ENCODE measurements at regions not wholly inside any gene's neighbourhood (a gene's known extent, or its start where the extent isn't known, plus 50 kb on each side); places are given as distances from the start of the nearest gene placed in this dataset.

- no peak for DNase-seq (ENCODE audit: low read depth in 4 of 4, low spot score in 1 of 4)
These were observed 290.2 kb upstream of the GHITM start for GRCh38 chr10:83849150-83849549.

GRCh38 chr10:83852146-83852545, 287.2 kb upstream of the GHITM start:
- DNase-seq (ENCODE audit: low read depth in 4 of 4, low spot score in 1 of 4): no peak

GRCh38 chr10:83862723-83863122, 276.6 kb upstream of the GHITM start:
- DNase-seq (ENCODE audit: low read depth in 4 of 4, low spot score in 1 of 4): no peak

- no peak for DNase-seq (ENCODE audit: low read depth in 4 of 4, low spot score in 1 of 4)
These were observed 275.9 kb upstream of the GHITM start for GRCh38 chr10:83863283-83863966.

- no peak for DNase-seq (ENCODE audit: low read depth in 4 of 4, low spot score in 1 of 4)
These were observed 269.4 kb upstream of the GHITM start for GRCh38 chr10:83869898-83870297.

- DNase-seq (ENCODE audit: low read depth in 4 of 4, low spot score in 1 of 4): peak; percentile 3 to 35 (median 28)
These were observed 267.9 kb upstream of the GHITM start for GRCh38 chr10:83871187-83872081.

- DNase-seq (ENCODE audit: low read depth in 4 of 4, low spot score in 1 of 4): no peak
These were observed 259.0 kb upstream of the GHITM start for GRCh38 chr10:83880252-83880791.

- no peak for DNase-seq (ENCODE audit: low read depth in 4 of 4, low spot score in 1 of 4)
These were observed 257.6 kb upstream of the GHITM start for GRCh38 chr10:83881661-83882060.

- no peak for DNase-seq (ENCODE audit: low read depth in 4 of 4, low spot score in 1 of 4)
These were observed 252.4 kb upstream of the GHITM start for GRCh38 chr10:83886871-83887270.

GRCh38 chr10:83892737-83893136, 246.6 kb upstream of the GHITM start:
- no peak for DNase-seq (ENCODE audit: low read depth in 4 of 4, low spot score in 1 of 4)

- DNase-seq (ENCODE audit: low read depth in 4 of 4, low spot score in 1 of 4): no peak
These were observed 243.1 kb upstream of the GHITM start for GRCh38 chr10:83896219-83896618.

GRCh38 chr10:83897626-83898025, 241.7 kb upstream of the GHITM start:
- DNase-seq (ENCODE audit: low read depth in 4 of 4, low spot score in 1 of 4): no peak

GRCh38 chr10:83908506-83908905, 230.8 kb upstream of the GHITM start:
- DNase-seq (ENCODE audit: low read depth in 4 of 4, low spot score in 1 of 4): no peak

GRCh38 chr10:83909001-83909400, 230.3 kb upstream of the GHITM start:
- DNase-seq (ENCODE audit: low read depth in 4 of 4, low spot score in 1 of 4): no peak

GRCh38 chr10:83915801-83916200, 223.5 kb upstream of the GHITM start:
- DNase-seq (ENCODE audit: low read depth in 4 of 4, low spot score in 1 of 4): no peak

- DNase-seq (ENCODE audit: low read depth in 4 of 4, low spot score in 1 of 4): no peak
These were observed 221.5 kb upstream of the GHITM start for GRCh38 chr10:83917537-83918506.

GRCh38 chr10:83919187-83919586, 220.1 kb upstream of the GHITM start:
- no peak for DNase-seq (ENCODE audit: low read depth in 4 of 4, low spot score in 1 of 4)

GRCh38 chr10:83921984-83922860, 217.1 kb upstream of the GHITM start:
- no peak for DNase-seq (ENCODE audit: low read depth in 4 of 4, low spot score in 1 of 4)

GRCh38 chr10:83925133-83925532, 214.2 kb upstream of the GHITM start:
- DNase-seq (ENCODE audit: low read depth in 4 of 4, low spot score in 1 of 4): no peak

GRCh38 chr10:83926606-83927005, 212.7 kb upstream of the GHITM start:
- no peak for DNase-seq (ENCODE audit: low read depth in 4 of 4, low spot score in 1 of 4)
